Stimulated activated CD8-positive, alpha-beta memory T cell treated with anti-CD3 and anti-CD28 coated beads, Interleukin-7, amount 100 ng/mL, for 4 hours (primary cell): ENCODE measurements at regions not wholly inside any gene's neighbourhood (a gene's known extent, or its start where the extent isn't known, plus 50 kb on each side); places are given as distances from the start of the nearest gene placed in this dataset.

ENCODE experiments used
- DNase-seq, 2 donors: peaks; one replicate each; pipeline ENCODE4 v3.0.0-alpha.2; 2020; ENCODE audit warnings: low read depth in 2 of 2

DNA sequence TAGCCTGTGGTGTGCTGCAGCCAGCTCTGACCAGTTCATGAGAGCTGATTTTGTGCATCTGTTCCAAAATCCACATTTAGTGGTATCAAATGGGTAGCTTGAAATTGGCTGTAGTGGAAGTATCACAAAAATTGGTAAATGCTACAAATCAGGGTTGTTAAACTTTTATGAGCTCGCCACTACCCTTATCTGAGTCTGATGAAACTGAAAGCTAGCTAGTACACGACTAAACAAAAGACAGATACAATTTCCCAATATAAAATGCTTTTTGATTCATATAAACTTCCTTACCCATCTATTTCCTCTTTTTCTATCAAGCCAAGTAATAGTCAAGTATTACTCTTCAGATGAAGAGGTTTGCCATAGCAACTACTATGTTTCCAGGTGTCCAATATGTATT is 392.0 kb downstream of the TMEM161B start:
- no peak for DNase-seq

GRCh38 chr5:87872986-87873385 is 395.7 kb downstream of the TMEM161B start:
- no peak for DNase-seq

- no peak for DNase-seq
Measured at GRCh38 chr5:87868792-87869191, 399.9 kb downstream of the TMEM161B start.

GRCh38 chr5:87867281-87867680 is 401.4 kb downstream of the TMEM161B start:
- DNase-seq, result no peak

DNA sequence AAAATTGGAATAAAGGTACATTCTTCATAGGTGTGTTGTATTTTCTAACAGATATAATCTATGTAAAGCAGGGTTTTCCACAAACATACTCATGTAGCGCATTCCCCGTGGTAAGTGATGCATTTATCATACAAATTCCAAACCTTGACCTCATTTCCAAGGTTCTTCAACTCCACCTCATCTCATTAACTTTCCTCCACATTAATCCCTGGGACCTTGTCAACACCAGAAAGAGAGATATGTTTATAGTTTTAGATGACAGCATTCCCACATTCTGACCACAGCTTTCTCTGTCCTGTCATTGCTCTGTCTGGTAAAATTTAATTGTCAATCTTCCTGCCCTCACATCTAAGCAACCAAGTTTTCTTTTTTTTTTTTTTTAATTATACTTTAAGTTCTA is 415.1 kb downstream of the TMEM161B start:
- DNase-seq, result no peak

DNA sequence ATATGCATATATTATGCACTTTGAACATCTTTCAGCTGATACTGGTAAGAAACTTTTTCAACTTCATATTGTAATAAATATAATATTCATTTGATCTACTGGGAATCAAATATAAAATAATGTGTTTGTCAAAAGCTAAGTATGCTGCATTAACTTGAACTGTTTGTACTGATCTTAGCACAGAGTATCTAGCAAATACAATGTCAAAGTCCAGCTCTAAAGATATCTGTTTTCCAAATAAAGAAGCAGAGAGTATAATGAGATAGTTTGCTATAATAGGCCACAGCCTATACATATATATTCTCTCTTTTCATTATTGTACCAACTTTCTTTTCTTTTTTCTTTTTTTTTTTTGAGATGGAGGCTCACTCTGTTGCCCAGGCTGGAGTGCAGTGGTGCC is 417.0 kb downstream of the TMEM161B start:
- no peak for DNase-seq

GRCh38 chr5:87850843-87851242 is 417.8 kb downstream of the TMEM161B start:
- no peak for DNase-seq

DNA sequence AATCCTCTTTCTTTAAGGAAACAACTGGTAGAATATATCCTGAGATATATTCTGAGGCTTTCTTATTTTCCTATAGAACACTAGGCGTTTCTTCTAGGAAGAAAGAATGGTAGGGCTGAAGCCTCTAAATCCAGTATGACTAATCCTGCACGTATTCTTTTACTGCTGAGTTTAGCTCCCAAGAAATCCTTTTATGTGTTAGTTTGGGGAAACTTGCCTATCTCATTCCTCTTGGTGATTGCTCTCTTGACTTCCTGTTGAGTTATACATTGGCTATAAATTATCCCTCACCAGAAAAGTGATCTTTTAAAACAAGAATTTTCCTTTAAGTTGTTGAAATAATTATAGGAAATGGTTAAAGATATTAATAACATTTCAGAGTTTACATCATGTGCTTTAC is 422.9 kb downstream of the TMEM161B start:
- no peak for DNase-seq

GRCh38 chr5:87844866-87845265 is 423.8 kb downstream of the TMEM161B start:
- DNase-seq, result no peak

DNA sequence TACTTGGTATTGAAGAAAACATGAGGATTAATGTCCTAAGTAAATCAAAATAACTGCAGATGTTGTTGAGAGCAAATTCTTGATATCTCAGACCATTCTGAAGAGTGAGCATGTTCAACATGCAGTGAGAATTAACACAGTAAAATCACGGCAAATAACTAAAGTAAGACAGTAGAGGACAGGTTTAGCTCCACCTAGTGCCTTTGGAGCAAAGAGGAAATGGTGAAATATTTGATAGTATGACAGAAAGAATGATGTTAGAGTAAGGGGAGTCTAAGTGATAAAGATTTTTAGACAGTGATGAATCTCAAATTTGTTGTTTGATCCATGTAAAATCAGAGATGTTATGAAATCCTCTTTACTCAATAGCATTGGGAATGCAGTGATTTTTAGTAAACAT is 424.2 kb downstream of the TMEM161B start:
- no peak for DNase-seq

DNA sequence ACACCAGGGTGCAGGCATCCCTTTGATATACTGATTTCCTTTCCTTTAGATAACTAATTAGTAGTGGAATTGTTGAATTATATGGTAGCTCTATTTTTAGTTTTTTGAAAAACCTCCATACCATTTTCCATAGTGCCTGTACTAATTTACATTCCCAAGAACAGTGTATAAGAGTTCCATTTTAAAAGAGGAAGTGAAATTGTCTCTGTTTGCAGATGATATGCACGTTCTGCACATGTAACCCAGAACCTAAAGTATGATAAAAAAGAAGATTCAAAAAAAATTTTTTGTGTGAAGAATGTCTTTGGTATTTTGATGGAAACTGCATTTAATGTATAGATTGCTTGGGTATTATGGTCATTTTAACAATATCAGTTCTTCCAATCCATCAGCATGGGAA is 424.0 kb upstream of the CCNH start:
- DNase-seq, result no peak

GRCh38 chr5:87831499-87831898 is 418.8 kb upstream of the CCNH start:
- DNase-seq, result no peak

- DNase-seq, result no peak
Measured at GRCh38 chr5:87829217-87829551, 416.5 kb upstream of the CCNH start.

DNA sequence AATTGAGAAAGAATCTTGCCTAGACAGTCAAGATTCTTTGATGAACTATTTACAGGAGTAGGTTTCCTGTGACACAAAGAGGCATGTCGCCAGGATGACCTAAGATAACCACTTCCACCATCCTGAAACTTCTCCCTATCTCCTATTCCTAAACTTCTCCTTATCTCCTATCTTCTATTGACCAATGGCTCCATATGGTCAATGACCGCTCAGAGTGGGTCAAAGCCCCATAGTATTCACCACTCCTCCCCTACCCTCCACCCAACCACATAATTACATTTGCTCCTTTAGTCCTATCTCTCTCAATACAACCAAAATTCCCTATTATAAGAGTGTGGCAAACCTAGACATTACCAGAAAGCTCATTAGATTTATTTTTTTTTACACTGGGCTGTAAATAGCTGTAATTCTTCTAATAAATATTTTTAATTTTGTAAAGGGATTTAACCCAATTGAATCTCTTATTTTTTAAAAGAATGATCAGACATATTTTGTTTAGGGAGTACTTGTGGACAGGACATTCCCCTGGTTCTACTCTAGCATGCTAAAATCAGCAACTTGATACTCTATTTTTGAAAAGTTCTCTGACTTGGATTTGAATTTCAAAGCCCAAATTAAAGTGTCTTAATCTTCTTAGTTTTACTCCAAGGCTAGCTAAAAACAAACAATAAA is 416.0 kb upstream of the CCNH start:
- DNase-seq, result no peak

DNA sequence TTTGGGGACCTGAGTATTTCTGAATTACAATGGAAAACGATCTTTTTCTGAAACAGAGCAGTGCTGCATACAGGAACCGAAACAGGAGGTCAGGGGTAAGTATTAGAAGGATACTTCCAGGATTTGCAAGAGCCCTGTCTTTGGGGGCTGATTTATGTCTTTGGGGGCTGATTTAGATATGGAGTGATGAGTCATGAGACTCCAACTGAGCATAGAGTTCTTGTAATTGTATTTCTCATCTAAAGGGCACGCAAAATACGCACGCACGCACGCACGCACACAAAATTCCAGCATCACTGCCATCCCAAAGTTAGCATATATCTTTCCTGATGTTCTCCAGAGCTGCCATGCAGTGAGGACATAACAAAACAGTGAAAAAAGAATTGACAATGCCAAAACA is 414.8 kb upstream of the CCNH start:
- DNase-seq, result no peak

DNA sequence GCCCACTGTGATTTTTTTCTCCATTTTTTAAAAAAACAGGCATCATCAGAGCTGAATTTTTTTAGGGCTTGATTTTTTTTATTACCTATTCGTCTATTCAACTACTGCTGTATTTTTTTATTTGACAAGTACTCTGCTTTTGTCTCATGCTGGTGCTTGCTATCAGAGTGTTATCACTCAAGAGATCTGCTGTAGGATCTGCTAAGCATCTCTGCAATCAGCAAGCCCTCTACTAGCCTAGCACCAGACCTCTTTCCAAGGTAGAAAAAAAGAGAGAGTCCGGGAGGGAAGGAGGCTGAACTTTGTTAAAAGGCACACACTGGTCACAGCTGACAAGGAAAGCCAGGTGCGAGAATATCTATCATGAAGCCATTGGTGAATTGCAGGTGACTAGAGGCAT is 413.8 kb upstream of the CCNH start:
- no peak for DNase-seq

DNA sequence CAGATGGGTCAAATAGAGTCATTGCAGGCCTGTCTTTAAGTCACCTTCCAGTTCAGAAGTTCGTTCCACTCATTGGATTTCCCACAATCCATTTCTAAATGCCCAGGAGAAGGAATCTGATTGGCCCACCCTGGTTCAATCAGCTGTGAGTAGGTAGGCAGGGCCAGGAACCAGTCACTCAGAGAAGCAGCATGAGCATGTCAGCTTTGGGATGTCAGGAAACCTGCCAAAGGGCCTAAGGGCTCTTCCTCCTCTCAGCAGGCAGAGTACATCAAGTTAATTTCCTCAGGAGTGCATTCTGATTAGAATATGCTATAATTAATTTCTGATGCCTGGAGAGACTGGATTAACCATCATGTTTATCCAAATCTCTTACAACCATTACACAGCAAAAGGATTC is 412.9 kb upstream of the CCNH start:
- DNase-seq, result no peak

DNA sequence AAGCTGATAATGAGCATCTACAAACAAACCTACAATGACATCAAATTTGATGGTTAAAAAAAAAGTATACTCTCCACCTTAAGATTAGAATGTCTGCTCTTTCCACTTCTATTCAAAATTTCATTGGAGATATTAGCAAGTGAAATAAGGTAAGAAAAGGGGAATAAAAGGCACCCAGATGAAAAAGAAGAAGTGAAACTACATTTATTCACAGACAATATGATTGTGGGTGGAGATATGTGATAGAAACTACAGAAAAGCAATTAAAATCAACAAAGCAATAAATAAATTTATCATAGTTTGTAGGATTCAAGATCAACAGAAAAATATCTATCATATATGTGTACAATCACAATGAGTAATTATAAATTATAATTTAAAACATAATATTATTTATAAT is 395.1 kb upstream of the CCNH start:
- DNase-seq, result no peak

DNA sequence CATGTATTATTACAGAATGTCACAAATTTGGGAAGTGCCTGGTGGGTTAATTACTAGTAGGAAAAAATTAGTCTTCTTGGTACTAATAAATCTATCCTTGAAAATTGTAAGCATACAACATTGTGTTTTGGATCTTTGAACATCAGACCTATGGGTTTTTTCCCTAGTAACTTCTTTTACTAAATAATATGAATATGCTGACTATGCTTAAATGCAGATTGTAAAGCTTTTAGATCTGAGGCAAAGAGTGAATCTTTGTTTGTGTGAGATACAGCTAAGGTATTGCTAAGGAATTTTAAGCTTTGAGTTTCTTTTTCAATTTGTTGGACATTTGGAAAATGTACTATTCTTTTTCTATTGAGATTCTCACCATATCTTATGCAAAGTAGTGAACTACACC is 390.6 kb upstream of the CCNH start:
- DNase-seq, result no peak

GRCh38 chr5:87791869-87792268 is 379.1 kb upstream of the CCNH start:
- no peak for DNase-seq

GRCh38 chr5:87788416-87788815 is 375.7 kb upstream of the CCNH start:
- no peak for DNase-seq

DNA sequence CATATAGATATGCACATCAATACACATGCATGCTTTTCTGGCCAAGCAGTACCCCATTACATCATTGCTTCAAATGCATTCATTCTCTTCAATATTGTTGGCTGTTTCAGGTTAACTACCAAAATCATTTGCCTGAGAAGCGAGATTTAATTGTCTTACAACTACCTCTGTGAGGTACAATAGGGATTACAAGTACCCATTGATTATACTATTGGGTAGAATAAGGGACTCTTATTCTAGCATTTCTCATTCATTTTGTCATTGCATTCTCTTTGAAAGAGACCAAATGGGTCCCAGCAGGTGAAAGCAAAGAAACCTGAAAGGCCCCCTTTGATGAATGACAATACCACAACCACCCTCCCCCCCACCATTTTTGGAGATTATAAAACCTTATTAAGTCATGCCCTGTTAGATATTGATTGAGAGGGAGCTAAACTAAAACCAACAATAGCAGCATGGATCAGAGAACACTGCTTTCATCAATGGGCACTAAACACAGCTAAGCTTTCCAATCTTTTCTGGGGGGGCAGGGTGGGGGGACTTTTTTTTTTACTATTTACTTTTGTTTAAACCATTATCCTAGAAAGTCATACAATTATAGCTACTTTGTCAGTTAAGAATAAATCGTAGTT is 375.0 kb upstream of the CCNH start:
- DNase-seq, result no peak

DNA sequence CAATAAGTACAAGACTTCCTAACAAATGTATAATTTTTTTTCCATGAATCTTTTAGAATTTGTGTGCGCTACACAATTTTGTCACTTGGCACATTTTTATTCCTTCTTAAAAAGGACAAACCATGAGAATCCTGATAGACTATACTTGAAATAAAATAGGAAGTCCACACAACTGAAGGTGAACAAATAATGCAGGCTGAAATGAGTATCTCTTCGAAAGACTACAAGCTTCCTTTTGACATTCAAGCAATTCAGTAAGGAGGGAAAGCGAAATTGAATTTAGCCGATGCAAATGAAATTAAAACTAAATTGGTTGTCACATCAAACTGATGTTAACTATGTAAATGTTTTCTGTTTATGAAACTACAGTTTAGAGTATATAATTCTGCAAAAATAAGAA is 374.4 kb upstream of the CCNH start:
- no peak for DNase-seq

GRCh38 chr5:87786471-87786870 is 373.7 kb upstream of the CCNH start:
- DNase-seq, result no peak
